Large intestine (tissue), 3 donors: ENCODE measurements at regions not wholly inside any gene's neighbourhood (a gene's known extent, or its start where the extent isn't known, plus 50 kb on each side); places are given as distances from the start of the nearest gene placed in this dataset.

Experiments
- DNase-seq, 2 donors: peaks; one replicate each; pipeline versions ENCODE4 v3.0.0 to v3.0.0-alpha.2; 2013
- H3K27ac ChIP-seq: one replicate; pipeline ENCODE4 v1.5.1; 2013; ENCODE audit warnings: low read length
- H3K27me3 ChIP-seq: 2 replicates; pipeline ENCODE4 v1.6.1; 2013; ENCODE audit warnings: low read length; ENCODE audit not compliant: control insufficient read depth, insufficient read depth
- H3K36me3 ChIP-seq: 2 replicates; pipeline ENCODE4 v1.6.1; 2013; ENCODE audit warnings: low read length; ENCODE audit not compliant: control insufficient read depth, insufficient read depth
- H3K4me1 ChIP-seq: one replicate; pipeline ENCODE4 v1.6.1; 2013; ENCODE audit warnings: low read length; ENCODE audit not compliant: control insufficient read depth, insufficient read depth
- H3K4me3 ChIP-seq: one replicate; pipeline ENCODE4 v1.5.1; 2013; ENCODE audit warnings: low read length
- H3K9me3 ChIP-seq: one replicate; pipeline ENCODE4 v1.6.1; 2013; ENCODE audit warnings: mild to moderate bottlenecking, low read depth, low read length, moderate library complexity; ENCODE audit not compliant: control insufficient read depth
- WGBS: methylation state at CpG from one replicate; pipeline ENCODE4 v1.1.5; 2013; ENCODE audit warnings: low lambda C conversion rate; ENCODE audit not compliant: insufficient coverage; 5-methylcytosine and 5-hydroxymethylcytosine counted together

GRCh38 chr5:52491071-52491787 lies 296.5 kb upstream of the ITGA1 start:
- no peak overlapping the region for H3K27ac ChIP-seq

GRCh38 chr5:52491818-52492217 lies 295.9 kb upstream of the ITGA1 start:
- DNase-seq = peak in 1 of 2 donors; percentile 4
- H3K27ac ChIP-seq = no peak overlapping the region

More at GRCh38 chr5:52491071-52491787, 296.5 kb upstream of the ITGA1 start:
- H3K27me3 ChIP-seq = no peaks in the 10 kb centered on the region
- WGBS = no CpG with 5 or more reads among the region's 4 CpGs
- H3K4me3 ChIP-seq = no peak overlapping the region
- no peaks in the 10 kb centered on the region for H3K4me1 ChIP-seq
- no peaks in the 10 kb centered on the region for H3K9me3 ChIP-seq
- peak; percentile 4 to 24 for DNase-seq
- H3K36me3 ChIP-seq = no peaks in the 10 kb centered on the region

GRCh38 chr5:52497133-52497693 lies 290.5 kb upstream of the ITGA1 start:
- no peak for DNase-seq
- Histone ChIP-seq H3K27me3 (no peaks in the 10 kb centered on the region), H3K4me1 (no peaks in the 10 kb centered on the region), H3K4me3 (no peak overlapping the region), H3K36me3 (no peaks in the 10 kb centered on the region), H3K9me3 (no peaks in the 10 kb centered on the region), H3K27ac (no peak overlapping the region)
- WGBS = 94% methylated on average over 2 of the region's 4 CpGs

More at GRCh38 chr5:52491818-52492217, 295.9 kb upstream of the ITGA1 start:
- no peaks in the 10 kb centered on the region for H3K4me1 ChIP-seq
- H3K36me3 ChIP-seq = no peaks in the 10 kb centered on the region
- no peak overlapping the region for H3K4me3 ChIP-seq
- no peaks in the 10 kb centered on the region for H3K27me3 ChIP-seq
- H3K9me3 ChIP-seq = no peaks in the 10 kb centered on the region

- Histone ChIP-seq H3K4me1 (no peaks in the 10 kb centered on the region), H3K4me3 (no peak overlapping the region), H3K27ac (no peak overlapping the region), H3K9me3 (no peaks in the 10 kb centered on the region), H3K36me3 (no peaks in the 10 kb centered on the region), H3K27me3 (no peaks in the 10 kb centered on the region)
- DNase-seq = no peak
Observed at GRCh38 chr5:52498607-52499006, 289.1 kb upstream of the ITGA1 start.

GRCh38 chr5:52502460-52502999 lies 285.2 kb upstream of the ITGA1 start:
- DNase-seq = no peak
- no peak overlapping the region for H3K4me3 ChIP-seq
- no peaks in the 10 kb centered on the region for H3K4me1 ChIP-seq
- no peaks in the 10 kb centered on the region for H3K9me3 ChIP-seq
- WGBS = 100% methylated on average over 3 of the region's 5 CpGs
- H3K27ac ChIP-seq = no peak overlapping the region
- no peaks in the 10 kb centered on the region for H3K27me3 ChIP-seq
- H3K36me3 ChIP-seq = no peaks in the 10 kb centered on the region

- WGBS = 94% methylated on average over 6 of the region's 6 CpGs
- Histone ChIP-seq H3K36me3 (no peaks in the 10 kb centered on the region), H3K4me3 (no peak overlapping the region), H3K4me1 (no peaks in the 10 kb centered on the region), H3K27ac (no peak overlapping the region), H3K27me3 (no peaks in the 10 kb centered on the region), H3K9me3 (no peaks in the 10 kb centered on the region)
- DNase-seq = no peak
Observed at GRCh38 chr5:52504584-52505240, 283.0 kb upstream of the ITGA1 start.

GRCh38 chr5:52517667-52518066 lies 270.0 kb upstream of the ITGA1 start:
- H3K27ac ChIP-seq = no peak overlapping the region
- no peaks in the 10 kb centered on the region for H3K4me1 ChIP-seq
- H3K36me3 ChIP-seq = no peaks in the 10 kb centered on the region
- peaks cover 4% of the 10 kb centered on the region for H3K9me3 ChIP-seq
- WGBS = 100% methylated on average over 1 of the region's 18 CpGs
- no peak for DNase-seq
- H3K4me3 ChIP-seq = no peak overlapping the region
- no peaks in the 10 kb centered on the region for H3K27me3 ChIP-seq

GRCh38 chr5:52520171-52520570 lies 267.5 kb upstream of the ITGA1 start:
- peaks cover 4% of the 10 kb centered on the region for H3K9me3 ChIP-seq
- H3K4me3 ChIP-seq = no peak overlapping the region
- no peak overlapping the region for H3K27ac ChIP-seq
- WGBS = 100% methylated on average over 3 of the region's 3 CpGs
- no peaks in the 10 kb centered on the region for H3K36me3 ChIP-seq
- H3K27me3 ChIP-seq = no peaks in the 10 kb centered on the region
- no peaks in the 10 kb centered on the region for H3K4me1 ChIP-seq
- no peak for DNase-seq

GRCh38 chr5:52521236-52521635 lies 266.5 kb upstream of the ITGA1 start:
- 76% methylated on average over 3 of the region's 4 CpGs for WGBS
- no peak for DNase-seq
- H3K27ac ChIP-seq = no peak overlapping the region
- no peaks in the 10 kb centered on the region for H3K36me3 ChIP-seq
- no peak overlapping the region for H3K4me3 ChIP-seq
- no peaks in the 10 kb centered on the region for H3K4me1 ChIP-seq
- peaks cover 4% of the 10 kb centered on the region for H3K9me3 ChIP-seq
- no peaks in the 10 kb centered on the region for H3K27me3 ChIP-seq

- Histone ChIP-seq H3K36me3 (no peaks in the 10 kb centered on the region), H3K27me3 (no peaks in the 10 kb centered on the region), H3K9me3 (no peaks in the 10 kb centered on the region), H3K27ac (no peak overlapping the region), H3K4me3 (no peak overlapping the region), H3K4me1 (no peaks in the 10 kb centered on the region)
- DNase-seq = no peak
- 71% methylated on average over 1 of the region's 4 CpGs for WGBS
Observed at GRCh38 chr5:52523701-52524100, 264.0 kb upstream of the ITGA1 start.
